RWPE2 (cell line): ENCODE measurements at regions not wholly inside any gene's neighbourhood (a gene's known extent, or its start where the extent isn't known, plus 50 kb on each side); places are given as distances from the start of the nearest gene placed in this dataset.

Experiments
- ATAC-seq: fragments of 200-7000 bp; cut with Tn5 transposase; 3 replicates; pipeline ENCODE4 v1.9.1; 2021; ENCODE audit warnings: low read depth
- DNase-seq: peaks from one replicate; pipeline ENCODE4 v3.0.0-alpha.2; 2020; ENCODE audit warnings: low spot score
- H3K27ac ChIP-seq: fragments of 450-650 bp; 2 replicates; pipeline ENCODE4 v1.5.1; 2017; ENCODE audit warnings: mild to moderate bottlenecking; ENCODE audit not compliant: poor library complexity, severe bottlenecking
- H3K27me3 ChIP-seq: fragments of 250-450 bp; sonication (Bioruptor Pico); 2 replicates; pipeline ENCODE4 v1.5.1; 2021; ENCODE audit warnings: mild to moderate bottlenecking, moderate library complexity; ENCODE audit not compliant: insufficient read depth, poor library complexity, severe bottlenecking
- H3K36me3 ChIP-seq: fragments of 250-450 bp; sonication (Bioruptor Pico); 2 replicates; pipeline ENCODE4 v1.5.1; 2020; ENCODE audit warnings: low read depth, mild to moderate bottlenecking, moderate library complexity
- H3K4me1 ChIP-seq: fragments of 250-450 bp; sonication (Bioruptor Pico); 2 replicates; pipeline ENCODE4 v1.5.1; 2021; ENCODE audit warnings: mild to moderate bottlenecking, moderate library complexity; ENCODE audit not compliant: insufficient read depth, poor library complexity, severe bottlenecking
- H3K4me3 ChIP-seq: fragments of 250-450 bp; sonication (Bioruptor Pico); 2 replicates; pipeline ENCODE4 v1.5.1; 2021; ENCODE audit warnings: mild to moderate bottlenecking, moderate library complexity; ENCODE audit not compliant: severe bottlenecking
- H3K9me3 ChIP-seq: fragments of 250-450 bp; sonication (Bioruptor Pico); 2 replicates; pipeline ENCODE4 v1.5.1; 2021; ENCODE audit warnings: mild to moderate bottlenecking, moderate library complexity; ENCODE audit not compliant: severe bottlenecking
- CTCF ChIP-seq: fragments of 450-650 bp; IDR thresholded peaks from one replicate; pipeline ENCODE4 v1.5.1; 2017; ENCODE audit warnings: mild to moderate bottlenecking, moderate library complexity; ENCODE audit not compliant: poor library complexity, severe bottlenecking

GRCh38 chr1:30120245-30121000 lies 603.0 kb downstream of the MATN1 start:
- H3K27me3 ChIP-seq: no peaks in the 10 kb centered on the region
- ATAC-seq: no peak

GRCh38 chr1:30117685-30118084 lies 605.7 kb downstream of the MATN1 start:
- Histone ChIP-seq H3K36me3 (no peaks in the 10 kb centered on the region), H3K27ac (no peak overlapping the region), H3K4me1 (no peaks in the 10 kb centered on the region), H3K4me3 (no peak overlapping the region), H3K9me3 (no peaks in the 10 kb centered on the region), H3K27me3 (no peaks in the 10 kb centered on the region)
- no peak for TF ChIP-seq CTCF
- no peak for ATAC-seq
- no peak for DNase-seq

More at GRCh38 chr1:30120245-30121000, 603.0 kb downstream of the MATN1 start:
- Histone ChIP-seq H3K36me3 (no peaks in the 10 kb centered on the region), H3K27ac (no peak overlapping the region), H3K4me3 (no peak overlapping the region), H3K9me3 (no peaks in the 10 kb centered on the region), H3K4me1 (no peaks in the 10 kb centered on the region)
- no peak for TF ChIP-seq CTCF
- DNase-seq: no peak

- Histone ChIP-seq H3K36me3 (no peaks in the 10 kb centered on the region), H3K27me3 (peaks cover 25% of the 10 kb centered on the region), H3K27ac (no peak overlapping the region), H3K9me3 (no peaks in the 10 kb centered on the region), H3K4me3 (no peak overlapping the region), H3K4me1 (no peaks in the 10 kb centered on the region)
- DNase-seq (no peak), ATAC-seq (peak; percentile 82)
- peak; percentile 63 for TF ChIP-seq CTCF
These were observed 612.0 kb downstream of the MATN1 start for GRCh38 chr1:30111431-30111830.

GRCh38 chr1:30110846-30111245 lies 612.5 kb downstream of the MATN1 start:
- Histone ChIP-seq H3K27ac (no peak overlapping the region), H3K4me3 (no peak overlapping the region), H3K36me3 (no peaks in the 10 kb centered on the region), H3K27me3 (peaks cover 29% of the 10 kb centered on the region), H3K9me3 (no peaks in the 10 kb centered on the region), H3K4me1 (no peaks in the 10 kb centered on the region)
- ATAC-seq: no peak
- no peak for TF ChIP-seq CTCF
- DNase-seq: no peak

GRCh38 chr1:30109853-30110252 lies 613.5 kb downstream of the MATN1 start:
- DNase-seq (no peak), ATAC-seq (no peak)
- H3K4me3 ChIP-seq: no peak overlapping the region
- no peak for TF ChIP-seq CTCF
- H3K27me3 ChIP-seq: peaks cover 29% of the 10 kb centered on the region
- no peaks in the 10 kb centered on the region for H3K4me1 ChIP-seq
- H3K9me3 ChIP-seq: no peaks in the 10 kb centered on the region
- no peaks in the 10 kb centered on the region for H3K36me3 ChIP-seq
- H3K27ac ChIP-seq: no peak overlapping the region
